Activated CD4-positive, alpha-beta T cell treated with anti-CD3 and anti-CD28 coated beads, Interleukin-10, Interleukin-2, amounts not matched to agents 100 ng/mL and 50 ng/mL, durations not matched to agents 16 hours and 8 hours (primary cell): ENCODE measurements at regions not wholly inside any gene's neighbourhood (a gene's known extent, or its start where the extent isn't known, plus 50 kb on each side); places are given as distances from the start of the nearest gene placed in this dataset.

Experiments
- DNase-seq: peaks from one replicate; pipeline ENCODE4 v3.0.0-alpha.2; 2020

DNA sequence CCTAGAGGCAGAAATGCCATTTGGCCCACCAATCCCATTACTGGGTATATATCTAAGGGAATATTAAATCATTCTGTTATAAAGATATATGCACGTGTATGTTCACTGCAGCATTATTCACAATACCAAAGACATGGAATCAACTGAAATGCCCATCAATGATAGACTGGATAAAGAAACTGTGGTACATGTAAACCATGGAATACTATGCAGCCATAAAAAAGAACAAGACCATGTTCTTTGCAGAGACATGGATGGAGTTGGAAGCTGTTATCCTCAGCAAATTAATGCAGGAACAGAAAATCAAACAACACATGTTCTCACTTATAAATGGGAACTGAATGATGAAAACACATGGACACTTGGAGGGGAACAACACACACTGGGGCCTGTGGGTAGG, 458.4 kb downstream of the CD83 start:
- no peak for DNase-seq

DNA sequence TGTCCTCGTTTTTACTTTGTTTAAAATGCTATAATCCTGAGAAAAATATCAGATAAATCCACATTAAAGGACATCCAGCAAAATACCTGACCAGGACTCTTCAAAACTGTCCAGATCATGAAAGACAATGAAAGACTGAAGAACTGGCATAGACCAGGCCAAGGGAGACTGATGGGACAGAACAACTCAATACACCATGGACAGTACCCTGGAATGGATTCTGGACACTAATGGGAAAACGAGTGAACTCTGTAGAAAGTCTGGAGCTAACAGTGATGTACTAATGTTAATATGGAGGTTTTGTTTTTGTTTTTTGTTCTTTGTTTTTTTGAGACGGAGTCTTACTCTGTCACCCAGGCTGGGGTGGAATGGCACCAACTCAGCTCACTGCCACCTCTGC, 461.4 kb downstream of the CD83 start:
- no peak for DNase-seq

DNA sequence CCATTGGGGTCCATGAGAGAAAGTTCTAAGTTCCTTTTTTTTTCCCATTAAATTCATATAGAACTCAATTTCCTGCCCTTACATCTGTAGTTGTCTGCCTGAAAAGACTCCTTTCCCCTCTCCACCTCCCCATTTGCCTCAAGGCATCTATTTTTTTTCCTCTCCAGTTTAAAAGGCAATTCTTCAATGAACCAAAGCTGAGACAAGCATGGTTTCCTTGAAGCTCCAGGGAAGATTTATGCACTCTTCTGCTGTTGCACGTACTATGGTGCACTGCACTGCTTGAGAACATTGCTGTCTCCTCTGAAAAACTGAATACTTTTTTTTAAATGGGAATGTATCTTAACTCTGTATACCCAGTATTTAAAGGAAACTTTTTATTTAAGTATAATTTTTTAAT, 465.2 kb downstream of the CD83 start:
- DNase-seq: no peak

DNA sequence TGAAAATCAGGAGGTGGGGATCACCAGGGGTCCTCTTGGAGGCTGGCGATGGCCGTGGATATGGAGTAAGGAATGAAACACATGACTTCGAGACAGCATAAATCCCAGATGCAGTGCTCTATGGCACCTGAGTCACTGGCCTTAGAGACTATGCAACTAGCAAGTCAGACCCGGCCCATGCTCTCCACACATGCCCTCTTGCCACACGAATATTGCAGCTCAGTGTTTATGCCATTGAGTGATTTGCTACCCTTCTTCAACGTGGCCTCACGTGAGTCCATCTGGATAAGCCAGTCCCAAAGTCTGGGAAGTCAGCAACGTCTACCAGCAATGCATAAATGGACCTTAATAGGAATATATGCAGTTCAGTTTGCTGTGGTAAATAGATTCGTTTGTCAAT, 466.3 kb downstream of the CD83 start:
- no peak for DNase-seq

DNA sequence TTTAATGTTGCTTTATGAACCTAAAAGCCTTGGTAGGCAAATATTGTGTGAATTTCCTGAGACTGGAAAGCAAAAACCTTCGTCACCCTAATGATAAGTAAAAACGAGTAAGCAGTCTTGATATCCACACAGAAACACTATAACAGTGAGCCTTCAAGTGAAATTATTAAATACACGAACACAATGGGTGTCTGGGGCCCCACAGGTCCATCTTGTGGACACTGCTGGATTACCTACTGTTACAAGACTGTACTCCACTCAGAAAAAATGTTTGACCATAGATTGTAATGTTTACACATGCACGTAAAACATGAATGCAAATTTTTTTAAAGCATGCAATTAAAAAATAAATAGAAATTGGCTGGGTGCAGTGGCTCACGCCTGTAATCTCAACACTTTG, 466.9 kb downstream of the CD83 start:
- DNase-seq: no peak

DNA sequence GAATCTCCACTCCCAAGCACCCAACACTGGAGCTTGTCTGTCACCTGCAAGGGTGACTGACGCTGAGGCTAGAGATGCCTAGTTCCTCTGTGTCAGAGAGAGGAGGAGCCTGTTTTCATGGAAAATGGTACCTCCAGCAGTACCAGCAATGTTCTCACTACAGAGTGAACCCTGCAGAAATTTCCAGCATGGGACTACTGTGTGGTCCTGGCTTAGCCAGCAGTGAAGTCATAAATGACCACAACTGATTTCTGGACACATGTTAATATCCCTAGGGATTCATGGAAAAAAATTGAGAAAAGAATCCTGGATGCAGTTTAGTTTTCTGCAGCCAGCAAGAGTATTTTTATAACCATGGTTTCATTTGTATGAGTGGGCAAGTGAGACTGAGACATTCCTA, 468.1 kb downstream of the CD83 start:
- DNase-seq: no peak

DNA sequence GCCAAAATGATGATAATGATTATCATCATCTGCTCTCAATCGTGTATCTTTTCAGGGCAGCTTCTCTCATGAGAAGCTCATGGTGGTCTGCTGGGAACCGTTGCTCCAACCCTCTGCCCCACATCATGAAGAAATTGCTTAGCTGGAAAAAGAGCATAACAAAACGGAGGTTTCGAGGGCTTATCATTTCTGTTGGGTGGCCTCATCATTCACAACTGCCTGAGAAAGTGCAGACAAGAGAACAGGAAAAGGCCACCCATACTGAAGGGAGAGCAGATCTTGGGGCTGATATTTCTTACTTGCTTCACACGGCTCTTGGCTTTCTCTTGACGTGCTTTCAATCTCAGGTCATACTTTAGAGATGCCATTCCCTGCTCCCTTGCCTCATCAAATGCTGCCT, 471.6 kb downstream of the CD83 start:
- no peak for DNase-seq

DNA sequence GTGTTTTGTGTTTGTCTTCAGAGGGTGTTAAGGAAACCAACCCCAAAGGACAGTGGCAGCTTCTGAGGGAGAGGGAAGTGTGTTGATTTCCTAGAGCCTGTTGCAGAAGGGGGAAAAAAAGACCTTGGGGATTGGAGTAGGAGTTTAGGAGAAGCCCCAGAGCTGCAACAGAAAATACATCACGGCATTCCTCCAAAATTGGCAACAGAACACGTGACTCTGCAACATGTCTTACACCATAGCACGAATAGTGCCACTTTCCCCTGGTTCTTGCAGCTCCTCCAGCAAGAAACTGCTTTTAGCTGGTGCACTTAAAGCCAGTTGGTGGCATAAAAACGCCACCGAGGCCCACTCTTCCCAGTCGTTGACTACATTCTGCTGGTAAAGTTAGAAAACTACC, 473.0 kb downstream of the CD83 start:
- no peak for DNase-seq

DNA sequence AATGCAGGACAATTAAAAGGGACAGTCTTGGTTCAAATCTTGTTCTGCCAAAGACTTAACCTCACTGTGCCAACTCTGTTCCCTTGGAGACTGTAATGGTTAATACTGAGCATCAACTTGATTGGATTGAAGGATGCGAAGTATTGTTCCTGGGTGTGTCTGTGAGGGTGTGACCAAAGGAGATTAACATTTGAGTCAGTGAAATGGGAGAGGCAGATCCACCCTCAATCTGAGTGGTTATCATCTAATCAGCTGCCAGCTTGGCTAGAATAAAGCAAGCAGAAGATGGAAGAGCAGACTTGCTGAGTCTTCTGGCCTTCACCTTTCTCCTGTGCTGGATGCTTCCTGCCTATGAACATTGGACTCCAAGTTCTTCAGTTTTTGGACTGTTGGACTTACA, 474.4 kb downstream of the CD83 start:
- no peak for DNase-seq

DNA sequence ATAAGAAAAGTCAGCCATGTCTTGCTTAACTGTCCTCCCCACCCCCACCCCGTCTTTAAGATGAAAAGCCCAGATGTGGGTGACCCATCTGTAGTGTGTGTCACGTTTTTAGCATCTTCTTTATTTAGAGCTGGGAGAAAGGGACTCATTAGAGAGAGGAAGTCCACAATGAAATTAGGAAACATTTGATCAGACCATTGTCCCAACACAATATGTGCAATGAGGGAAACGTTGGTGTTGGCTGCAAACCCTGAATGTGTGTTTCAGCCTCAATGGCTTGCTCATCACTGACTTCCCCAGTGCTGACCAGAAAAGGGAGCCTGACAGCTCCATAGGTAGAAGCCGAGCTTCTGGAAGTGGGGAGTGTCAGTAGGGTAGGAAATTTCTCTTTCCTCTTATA, 475.7 kb downstream of the CD83 start:
- no peak for DNase-seq

DNA sequence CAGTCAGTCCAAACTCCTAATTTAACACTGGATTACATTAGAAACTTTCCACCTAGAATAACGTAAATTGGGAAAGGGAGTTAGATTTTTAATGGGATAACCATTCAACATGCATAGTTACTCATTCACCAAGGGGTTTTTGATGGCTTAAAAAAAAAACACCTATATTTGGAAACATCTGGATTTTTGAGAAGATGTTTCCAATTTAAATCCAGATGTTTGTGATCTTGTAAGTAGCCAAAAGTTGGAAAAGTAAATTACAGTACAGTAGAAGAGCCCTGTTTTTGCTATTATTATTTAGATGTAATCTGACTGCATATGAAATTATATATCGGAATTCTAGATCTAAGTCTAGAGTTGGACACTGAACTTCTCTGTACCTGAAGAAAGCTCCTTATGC, 478.2 kb downstream of the CD83 start:
- no peak for DNase-seq

DNA sequence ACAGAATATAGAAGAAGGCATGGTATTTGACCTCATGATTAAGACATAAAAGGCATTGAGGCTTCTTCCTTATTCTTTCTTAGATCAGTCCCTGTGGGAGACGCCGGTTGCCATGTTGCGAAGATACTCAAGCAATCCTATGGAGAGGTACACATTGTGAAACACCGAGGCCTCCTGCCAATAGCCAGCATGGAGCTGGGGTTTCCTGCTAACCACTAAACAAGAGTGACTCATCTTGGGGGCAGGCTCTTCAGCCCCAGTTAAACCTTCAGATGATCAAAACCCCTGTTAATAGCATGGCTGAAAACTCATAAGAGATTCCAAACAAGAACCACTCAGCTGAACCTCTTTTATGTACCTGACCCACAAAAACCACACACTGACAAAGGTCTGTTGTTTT, 478.8 kb downstream of the CD83 start:
- peak; percentile 23 for DNase-seq

DNA sequence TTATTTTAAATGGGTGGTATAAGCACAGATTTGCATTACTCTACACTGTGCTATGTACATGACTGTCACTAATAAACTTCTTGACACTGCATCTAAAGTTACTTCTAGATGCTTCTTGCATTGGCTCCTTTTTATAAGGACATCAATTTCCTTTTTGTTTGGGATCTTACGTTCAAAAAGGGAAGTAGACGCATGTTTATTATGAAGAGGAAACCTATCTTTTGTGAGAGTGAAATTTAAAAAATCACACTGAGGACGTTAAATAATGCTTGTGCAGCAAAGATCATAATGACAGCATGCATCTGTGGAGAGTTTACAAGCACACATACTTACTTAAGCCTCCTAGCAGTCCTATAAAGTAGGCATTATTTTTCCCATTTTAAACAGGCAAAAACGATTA, 479.5 kb downstream of the CD83 start:
- DNase-seq: no peak

DNA sequence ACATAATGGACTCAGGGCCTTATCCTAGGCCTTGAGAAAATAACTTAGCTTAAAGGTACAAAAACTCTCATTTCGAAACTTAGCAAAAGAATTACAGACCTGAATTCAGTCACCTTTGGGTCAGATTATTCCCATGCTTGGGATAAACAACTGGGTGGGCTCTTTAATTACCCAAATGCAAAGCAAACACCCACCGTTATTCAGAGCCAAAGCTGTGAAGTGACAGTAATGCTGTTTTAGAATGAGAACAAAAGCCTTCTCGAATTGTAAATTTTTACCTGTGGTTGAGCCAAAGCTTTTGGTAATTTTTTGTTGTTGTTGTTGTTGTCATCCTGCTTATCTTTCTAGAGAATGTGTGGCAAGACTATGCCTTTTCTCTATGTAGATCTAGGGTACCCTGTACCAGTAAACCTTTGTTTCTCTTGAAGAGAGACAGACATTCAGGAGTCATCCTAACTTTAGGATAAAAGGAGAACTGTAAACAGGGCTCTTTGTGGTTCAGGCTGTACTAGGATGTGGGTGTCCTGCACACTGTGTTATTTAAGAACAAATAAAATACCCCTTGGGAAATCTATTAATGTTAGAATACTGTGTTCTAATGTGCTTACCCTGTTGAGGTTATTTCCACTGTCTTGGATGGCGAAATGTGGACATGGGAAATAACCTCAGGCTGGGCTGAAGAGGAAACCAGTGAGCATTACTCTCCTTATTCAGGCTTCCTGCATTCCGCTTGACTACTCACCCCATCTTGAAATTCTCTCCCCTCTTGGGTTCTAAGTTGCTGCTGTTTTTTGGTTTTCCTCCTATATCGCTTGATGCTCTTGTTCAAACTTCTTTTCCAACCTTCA, 480.7 kb downstream of the CD83 start:
- no peak for DNase-seq

DNA sequence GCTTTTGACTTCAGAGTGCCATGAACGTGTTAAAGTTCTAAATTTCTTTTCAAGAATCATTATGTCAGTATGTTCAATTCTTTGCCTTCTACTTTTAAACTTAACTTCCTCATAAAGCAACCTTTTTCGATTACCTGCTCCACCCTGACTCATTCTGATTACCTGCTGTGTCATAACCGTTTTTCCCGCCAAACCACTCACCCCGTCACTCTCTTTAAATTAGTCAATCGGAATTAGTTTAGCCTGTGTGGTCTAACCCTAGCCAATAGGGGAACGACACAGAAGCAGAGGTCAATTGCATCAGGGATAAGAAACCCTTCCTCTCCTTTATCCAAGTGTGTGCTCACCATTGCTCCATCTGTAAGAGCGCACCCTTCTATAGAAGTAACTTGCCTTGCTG, 482.7 kb downstream of the CD83 start:
- DNase-seq: peak; percentile 57

DNA sequence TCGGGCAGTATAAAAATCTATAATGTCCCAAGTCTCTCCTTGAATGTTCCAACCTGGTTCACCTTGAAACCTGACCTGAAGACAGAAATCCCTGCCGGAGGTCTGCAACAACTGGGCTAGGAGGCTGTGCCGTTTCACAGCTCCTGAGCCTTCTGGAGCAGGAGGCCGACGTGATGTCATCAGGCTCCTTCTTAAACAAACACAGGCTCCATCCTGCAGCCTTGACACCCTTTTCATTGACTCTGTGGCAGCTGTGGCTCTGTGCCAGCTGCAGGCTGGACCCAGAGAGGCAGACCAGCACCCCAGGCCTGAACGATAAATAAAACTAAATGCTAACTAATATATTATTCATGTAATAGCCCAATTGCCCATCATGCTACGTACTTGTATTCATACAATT, 483.9 kb downstream of the CD83 start:
- no peak for DNase-seq

DNA sequence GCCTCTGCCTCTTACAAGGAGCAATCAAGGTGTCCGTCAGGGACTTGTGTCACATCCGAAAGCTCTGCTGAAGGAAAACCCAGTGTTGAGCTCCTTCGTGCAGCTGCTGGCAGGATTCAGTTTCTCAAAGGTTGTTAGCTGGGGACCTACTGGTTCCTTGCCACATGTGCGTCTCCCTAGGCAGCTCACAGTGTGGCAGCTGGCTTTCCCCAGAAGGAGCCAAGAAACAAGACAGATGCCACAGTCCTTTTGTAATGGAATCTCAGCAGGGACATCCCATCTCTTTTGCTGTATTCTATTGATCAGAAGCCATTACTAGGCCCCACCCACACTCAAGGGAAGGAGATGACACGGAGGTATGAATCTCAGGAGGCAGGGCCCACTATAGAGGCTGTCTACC, 488.8 kb downstream of the CD83 start:
- DNase-seq: no peak

DNA sequence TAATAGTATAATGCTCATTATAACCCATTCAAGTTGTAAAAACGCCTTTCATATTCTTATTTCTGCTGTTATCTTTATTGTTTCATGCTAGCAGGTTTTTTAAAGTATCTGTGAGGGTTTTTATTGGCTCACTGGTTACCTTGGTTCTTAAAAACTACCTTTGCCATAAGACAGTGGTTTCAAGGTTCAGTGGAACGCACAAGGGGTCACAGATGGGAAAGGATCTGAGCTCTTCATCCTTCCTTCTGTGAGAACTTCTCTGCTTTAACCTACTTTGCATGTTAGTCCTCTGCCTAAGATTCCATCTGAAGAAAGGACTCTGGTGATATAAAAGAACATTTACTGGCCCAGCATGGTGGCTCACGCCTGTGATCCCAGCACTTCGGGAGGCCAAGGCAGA, 492.6 kb downstream of the CD83 start:
- DNase-seq: no peak

DNA sequence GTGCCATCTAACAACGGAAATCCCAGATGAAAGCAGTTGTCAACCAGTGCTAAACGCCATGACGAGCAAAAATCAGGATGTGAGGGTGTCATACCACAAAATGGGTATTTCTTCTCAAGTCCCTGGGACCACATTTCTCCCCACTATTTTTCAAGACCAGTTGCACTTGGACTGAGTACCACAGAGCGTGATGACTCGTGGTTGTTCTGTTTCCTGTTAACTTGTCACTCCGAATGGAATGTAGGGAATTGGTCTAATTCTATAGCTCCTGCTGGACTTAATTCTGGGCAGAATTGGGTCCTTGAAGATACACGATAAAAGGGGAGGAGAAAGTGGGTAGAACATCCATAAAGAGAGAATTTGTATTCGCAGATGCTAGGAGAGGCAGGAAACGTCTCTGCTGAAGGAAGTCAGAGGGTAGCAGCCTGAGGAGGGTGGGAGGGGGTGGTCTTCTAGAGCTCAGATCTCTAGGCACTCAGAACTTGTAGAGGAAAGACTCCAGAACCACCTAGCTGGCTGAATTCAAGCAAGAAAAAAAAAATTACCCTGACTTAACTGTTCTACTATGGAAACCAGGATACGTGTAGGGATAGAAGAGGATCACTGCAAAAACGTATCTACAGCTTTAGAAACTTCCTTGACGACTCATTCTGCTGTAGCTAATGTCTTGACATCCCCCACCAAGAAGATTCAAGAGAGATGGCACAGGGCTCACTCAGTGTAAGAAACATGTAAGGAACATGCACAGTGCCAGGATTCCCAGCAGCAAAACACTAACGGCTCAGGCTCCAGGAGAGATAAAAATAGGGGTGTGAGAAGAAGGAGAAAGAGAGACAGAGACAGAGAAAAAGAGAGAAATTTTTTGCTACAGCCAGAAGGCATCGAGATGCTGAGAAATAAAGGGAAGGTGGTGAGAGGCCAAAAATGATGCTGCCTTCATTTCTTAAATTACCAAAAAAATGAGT, 494.7 kb downstream of the CD83 start:
- no peak for DNase-seq

DNA sequence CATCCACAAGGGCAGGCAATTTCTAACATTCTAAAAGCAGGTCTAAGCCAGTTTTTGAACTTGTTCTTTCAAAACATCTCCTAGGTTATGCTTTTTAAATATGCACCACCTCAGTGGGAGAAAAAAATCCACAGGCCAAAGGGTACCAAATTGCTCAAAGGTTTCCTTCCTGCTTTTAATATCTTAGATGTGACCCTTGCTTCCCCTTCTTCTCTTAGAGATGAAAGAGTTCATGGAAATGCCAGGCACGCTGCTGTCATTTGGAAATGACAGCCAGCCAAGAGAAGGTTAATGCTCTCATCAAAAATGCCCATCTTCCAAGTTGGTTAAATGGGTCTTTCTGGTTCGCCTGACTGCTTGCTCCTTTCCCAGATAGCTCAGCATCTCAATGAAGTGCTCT, 497.1 kb downstream of the CD83 start:
- DNase-seq: no peak

DNA sequence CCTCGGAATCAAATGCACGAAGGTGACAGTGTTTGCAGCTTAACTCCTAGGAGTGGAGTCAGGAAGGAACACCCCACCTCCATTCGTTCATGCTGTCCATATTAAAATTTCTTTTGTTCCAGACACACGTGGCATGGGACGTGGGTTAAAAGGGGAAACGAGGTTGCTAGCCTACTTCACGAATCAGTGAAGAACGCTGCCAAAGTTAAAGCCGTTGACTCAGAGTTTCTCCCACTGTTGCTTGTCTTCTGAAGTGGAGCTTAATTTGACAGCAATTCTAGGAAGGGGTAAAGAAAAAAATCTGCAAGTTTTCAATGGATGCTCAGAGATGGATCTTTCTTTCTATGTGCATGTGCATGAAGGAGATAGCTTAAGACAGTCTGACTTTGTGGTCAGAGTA, 499.1 kb downstream of the CD83 start:
- DNase-seq: no peak

DNA sequence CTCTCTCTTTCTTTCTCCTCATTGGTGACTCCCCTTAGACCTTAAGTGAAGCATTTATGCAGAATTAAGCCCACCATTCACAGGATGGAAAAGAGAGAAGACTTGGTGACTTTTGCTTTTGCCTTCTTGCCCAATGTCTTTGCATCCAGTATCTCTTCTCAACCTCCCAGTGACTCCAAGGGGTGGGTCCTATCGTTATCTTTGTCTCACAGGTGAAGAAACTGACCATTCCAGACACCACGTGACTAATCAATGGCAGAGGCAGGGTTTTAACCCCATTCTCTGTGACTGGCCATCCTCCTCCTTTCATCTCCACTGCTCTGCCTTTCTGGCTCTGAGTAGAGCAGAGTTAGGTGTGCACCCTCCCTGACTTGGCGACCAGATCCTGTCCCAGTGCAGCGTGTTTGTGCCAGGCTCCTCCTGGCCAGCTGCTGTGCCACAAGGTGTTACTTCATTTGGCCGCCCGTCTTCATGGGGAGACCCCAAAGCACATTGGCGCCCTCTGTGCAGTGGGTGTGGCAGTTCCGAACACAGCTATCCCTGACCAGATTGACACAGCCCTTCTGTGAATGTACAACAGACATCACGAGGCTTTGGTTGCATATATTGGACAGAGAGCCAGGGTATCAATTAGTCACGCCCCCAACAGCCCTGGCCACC, 501.3 kb downstream of the CD83 start:
- DNase-seq: no peak

DNA sequence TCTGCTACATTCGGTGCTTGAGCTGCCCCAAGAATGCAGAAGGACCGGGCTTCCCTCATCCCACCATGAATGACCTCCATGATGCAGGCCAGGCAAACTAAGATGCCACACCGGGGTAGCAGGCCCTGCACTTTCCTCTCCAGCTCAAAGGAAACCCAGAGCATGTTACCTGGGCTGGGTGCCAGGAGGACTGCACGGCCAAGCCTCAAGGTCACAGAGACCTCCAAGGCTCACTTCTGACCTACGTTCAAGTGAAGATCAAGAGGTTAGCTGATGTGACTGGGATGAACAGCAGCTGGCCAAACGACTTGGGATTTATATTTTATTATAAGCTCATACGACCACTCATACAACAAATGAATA, 501.8 kb downstream of the CD83 start:
- DNase-seq: no peak

DNA sequence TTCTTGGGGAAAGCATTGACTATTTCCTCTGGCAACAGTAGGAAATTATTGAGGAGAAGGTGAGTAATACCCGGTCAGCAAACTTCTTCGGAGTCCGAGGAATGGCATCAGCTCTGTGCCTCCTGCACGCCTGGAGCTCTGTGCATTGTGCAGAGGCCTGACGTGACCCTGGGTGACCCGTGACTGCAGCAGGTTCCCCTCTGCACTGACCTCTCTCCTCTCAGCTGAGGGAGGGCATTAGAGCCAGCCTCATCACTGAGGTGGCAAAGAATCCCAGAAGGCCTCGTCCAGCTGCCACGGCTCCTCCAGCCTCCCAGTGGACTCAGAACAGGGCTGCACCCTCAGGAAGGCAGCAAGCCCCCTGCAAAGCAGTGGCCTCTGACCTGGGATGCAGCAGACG, 502.9 kb downstream of the CD83 start:
- no peak for DNase-seq
